ENCODE measurements at regions not wholly inside any gene's neighbourhood (a gene's known extent, or its start where the extent isn't known, plus 50 kb on each side); places are given as distances from the start of the nearest gene placed in this dataset.
"Not testable (repeated sequence)": the region's sequence is repeated elsewhere in the genome, so short reads cannot be mapped to it uniquely, and the experiment has no call there.

GRCh38 chr6:112522587-112522986 lies 175.5 kb downstream of the RFPL4B start:
- no peak for DNase-seq

- DNase-seq: no peak
Observed at GRCh38 chr6:112524071-112524470, 176.9 kb downstream of the RFPL4B start.

GRCh38 chr6:112525749-112526148 lies 178.6 kb downstream of the RFPL4B start:
- no peak for DNase-seq

- no peak for DNase-seq
Observed at GRCh38 chr6:112526594-112526993, 179.5 kb downstream of the RFPL4B start.

GRCh38 chr6:112528306-112528705 lies 181.2 kb downstream of the RFPL4B start:
- DNase-seq: not testable (repeated sequence)

GRCh38 chr6:112535816-112536215 lies 188.7 kb downstream of the RFPL4B start:
- DNase-seq: no peak

GRCh38 chr6:112539355-112539754 lies 192.2 kb downstream of the RFPL4B start:
- DNase-seq: no peak

GRCh38 chr6:112541847-112542246 lies 194.7 kb downstream of the RFPL4B start:
- not testable (repeated sequence) for DNase-seq

- not testable (repeated sequence) for DNase-seq
Observed at GRCh38 chr6:112547321-112548085, 200.4 kb downstream of the RFPL4B start.

GRCh38 chr6:112549749-112550148 lies 202.6 kb downstream of the RFPL4B start:
- no peak for DNase-seq

- no peak for DNase-seq
Observed at GRCh38 chr6:112557435-112557834, 210.3 kb downstream of the RFPL4B start.

GRCh38 chr6:112557961-112558360 lies 210.8 kb downstream of the RFPL4B start:
- no peak for DNase-seq

- DNase-seq: no peak
Observed at GRCh38 chr6:112560651-112561050, 213.5 kb downstream of the RFPL4B start.

- no peak for DNase-seq
Observed at GRCh38 chr6:112562301-112563231, 215.4 kb downstream of the RFPL4B start.

- DNase-seq: no peak
Observed at GRCh38 chr6:112563368-112563767, 216.2 kb downstream of the RFPL4B start.

GRCh38 chr6:112568066-112568465 lies 220.9 kb downstream of the RFPL4B start:
- no peak for DNase-seq

GRCh38 chr6:112571488-112572270 lies 224.5 kb downstream of the RFPL4B start:
- DNase-seq: no peak

- no peak for DNase-seq
Observed at GRCh38 chr6:112574190-112574589, 227.1 kb downstream of the RFPL4B start.

GRCh38 chr6:112575309-112575834 lies 228.2 kb downstream of the RFPL4B start:
- no peak for DNase-seq

GRCh38 chr6:112576423-112576822 lies 229.3 kb downstream of the RFPL4B start:
- DNase-seq: no peak

GRCh38 chr6:112579601-112580000 lies 232.5 kb downstream of the RFPL4B start:
- DNase-seq: no peak

- no peak for DNase-seq
Observed at GRCh38 chr6:112581015-112581414, 233.9 kb downstream of the RFPL4B start.

- no peak for DNase-seq
Observed at GRCh38 chr6:112590326-112590725, 243.2 kb downstream of the RFPL4B start.
